Endothelial cell of umbilical vein (primary cell): ENCODE measurements at regions not wholly inside any gene's neighbourhood (a gene's known extent, or its start where the extent isn't known, plus 50 kb on each side); places are given as distances from the start of the nearest gene placed in this dataset.

Experiments
- BruUV-seq: library from RNA; stranded (reverse); fragments of 400-500 nt; replicated peaks from 2 replicates; lab custom pipeline; 2021; lab: Mats Ljungman, UMichigan
- CTCF ChIA-PET: fragments of 300-600, 350-600 bp; sonication (Branson Sonifier 250); formaldehyde crosslinking; loops from one replicate; lab custom pipeline; 2021; ENCODE audit warnings: antibody characterized with exemption, inconsistent platforms; lab: Charles Lee
- POLR2A ChIA-PET: fragments of 300-600, 350-600 bp; sonication (Branson Sonifier 250); formaldehyde crosslinking; loops from one replicate; lab custom pipeline; 2021; ENCODE audit warnings: antibody characterized with exemption, inconsistent platforms; lab: Charles Lee
- DNase-seq: peaks from one replicate; pipeline ENCODE4 v3.0.0-alpha.2; 2011; ENCODE audit warnings: low read depth, low spot score
- FAIRE-seq: peaks from 2 replicates; lab custom pipeline; 2011; peaks lifted over from hg19 to GRCh38; lab: Jason Lieb, UNC
- H2AFZ ChIP-seq: 2 replicates; pipeline ENCODE4 v1.6.0; 2012; ENCODE audit warnings: low read depth, low read length, control low read depth, inconsistent platforms
- H3K27ac ChIP-seq: 2 replicates; pipeline ENCODE4 v1.5.1; 2011; ENCODE audit warnings: low read depth, mild to moderate bottlenecking, control low read depth, low read length, moderate library complexity; ENCODE audit not compliant: insufficient read depth
- H3K27me3 ChIP-seq, 2 experiments: 2 replicates each; pipeline versions ENCODE4 v1.6.0 to v1.6.1; 2011; ENCODE audit warnings: low read length in 2 of 2, mixed read lengths in 1 of 2; ENCODE audit not compliant: control insufficient read depth in 2 of 2, insufficient read depth in 2 of 2
- H3K36me3 ChIP-seq, 2 experiments: 2 replicates in 1 of 2; 3 replicates in 1 of 2; pipeline ENCODE4 v1.5.1; 2011; ENCODE audit warnings: low read length in 2 of 2, mild to moderate bottlenecking in 1 of 2, moderate library complexity in 1 of 2; ENCODE audit not compliant: control insufficient read depth in 2 of 2, insufficient read depth in 2 of 2; ENCODE audit errors: extremely low read depth in 1 of 2
- H3K4me1 ChIP-seq: 3 replicates; pipeline ENCODE4 v1.5.1; 2011; ENCODE audit warnings: mild to moderate bottlenecking, low read length; ENCODE audit not compliant: control insufficient read depth, insufficient read depth; ENCODE audit errors: extremely low read depth
- H3K4me2 ChIP-seq: 2 replicates; pipeline ENCODE4 v1.6.1; 2011; ENCODE audit warnings: low read length, control low read depth, mixed read lengths; ENCODE audit not compliant: insufficient read depth
- H3K4me3 ChIP-seq, 3 experiments: fragments of 200-600 bp in 1 of 3; sonication (generic), shearing (Covaris generic) in 1 of 3; replicated peaks in 1 of 3; 2 replicates each; pipeline ENCODE4 v1.5.1; 2011 to 2016; ENCODE audit warnings: control low read depth in 3 of 3, low read length in 3 of 3, mild to moderate bottlenecking in 2 of 3, inconsistent platforms in 1 of 3, low read depth in 1 of 3, moderate library complexity in 1 of 3; ENCODE audit not compliant: insufficient read depth in 1 of 3
- H3K79me2 ChIP-seq: 2 replicates; pipeline ENCODE4 v1.6.0; 2012; ENCODE audit warnings: low read length, inconsistent platforms; ENCODE audit not compliant: control insufficient read depth, insufficient read depth
- H3K9ac ChIP-seq: replicated peaks from 2 replicates; pipeline ENCODE3; 2011; ENCODE audit warnings: low read length, control low read depth; ENCODE audit not compliant: insufficient read depth; ENCODE audit errors: extremely low read depth
- H3K9me1 ChIP-seq: replicated peaks from 3 replicates; pipeline ENCODE4 v1.6.0; 2011; ENCODE audit warnings: mild to moderate bottlenecking, low read length; ENCODE audit not compliant: control insufficient read depth, insufficient read depth; ENCODE audit errors: extremely low read depth
- H3K9me3 ChIP-seq: replicated peaks from 2 replicates; pipeline ENCODE4 v1.5.1; 2012; ENCODE audit warnings: low read length, inconsistent platforms; ENCODE audit not compliant: control insufficient read depth, insufficient read depth
- H4K20me1 ChIP-seq: replicated peaks from 2 replicates; pipeline ENCODE3; 2011; ENCODE audit warnings: mild to moderate bottlenecking, low read length; ENCODE audit not compliant: control insufficient read depth, insufficient read depth; ENCODE audit errors: extremely low read depth
- CTCF ChIP-seq, 2 donors: IDR thresholded peaks; 1 replicate in 1 of 2; 2 replicates in 1 of 2; pipeline ENCODE4 v1.5.1; 2011; ENCODE audit warnings: low read length in 2 of 2, mild to moderate bottlenecking in 2 of 2, moderate library complexity in 2 of 2, control low read depth in 1 of 2, inconsistent platforms in 1 of 2, low read depth in 1 of 2; ENCODE audit not compliant: insufficient read depth in 1 of 2; ENCODE audit errors: extremely low read depth in 1 of 2
- EZH2 ChIP-seq: IDR thresholded peaks from 2 replicates; pipeline ENCODE4 v1.6.1; 2012; ENCODE audit warnings: borderline replicate concordance, low read depth, mild to moderate bottlenecking, moderate library complexity, low read length, inconsistent platforms; ENCODE audit not compliant: severe bottlenecking
- FOS ChIP-seq: IDR thresholded peaks from 2 replicates; pipeline ENCODE4 v1.6.1; 2011; ENCODE audit warnings: mild to moderate bottlenecking, low read length, moderate library complexity, borderline replicate concordance; ENCODE audit not compliant: insufficient read depth
- GATA2 ChIP-seq: IDR thresholded peaks from 2 replicates; pipeline ENCODE4 v1.7.0; 2011; ENCODE audit warnings: low read depth, mild to moderate bottlenecking, moderate library complexity, mixed read lengths, low read length; ENCODE audit not compliant: insufficient read length, insufficient read depth
- JUN ChIP-seq: IDR thresholded peaks from 2 replicates; pipeline ENCODE4 v1.6.1; 2011; ENCODE audit warnings: borderline replicate concordance, low read depth; ENCODE audit not compliant: insufficient read length, insufficient read depth
- MYC ChIP-seq: IDR thresholded peaks from one replicate; pipeline ENCODE4 v1.6.1; 2011; ENCODE audit warnings: mild to moderate bottlenecking, low read depth, low read length
- POLR2A ChIP-seq: IDR thresholded peaks from 2 replicates; pipeline ENCODE4 v1.6.1; 2012; ENCODE audit warnings: low read depth, mild to moderate bottlenecking, control low read depth, low read length
- POLR2AphosphoS5 ChIP-seq: IDR thresholded peaks from 2 replicates; pipeline ENCODE4 v1.6.1; 2012; ENCODE audit warnings: low read depth, mild to moderate bottlenecking, control low read depth, low read length, moderate library complexity; ENCODE audit not compliant: insufficient read depth
- dilution Hi-C: fragments of 300-500 bp; cut with MboI; formaldehyde crosslinking; loops from one replicate; pipeline ENCODE4 v1.15.0; 2019; ENCODE audit warnings: low sequenced_read_pairs; ENCODE audit not compliant: extremely low pct_ligation_motif_present
- intact Hi-C: fragments of 100-400 bp; cut with micrococcal nuclease; formaldehyde crosslinking; loops from one replicate; pipeline ENCODE4 v1.10.0; 2022
- TF ChIP-seq, protein P1 (sequence below): IDR thresholded peaks from 2 replicates; pipeline ENCODE4 v1.6.1; 2011; ENCODE audit not compliant: insufficient read depth, insufficient read length

DNA sequence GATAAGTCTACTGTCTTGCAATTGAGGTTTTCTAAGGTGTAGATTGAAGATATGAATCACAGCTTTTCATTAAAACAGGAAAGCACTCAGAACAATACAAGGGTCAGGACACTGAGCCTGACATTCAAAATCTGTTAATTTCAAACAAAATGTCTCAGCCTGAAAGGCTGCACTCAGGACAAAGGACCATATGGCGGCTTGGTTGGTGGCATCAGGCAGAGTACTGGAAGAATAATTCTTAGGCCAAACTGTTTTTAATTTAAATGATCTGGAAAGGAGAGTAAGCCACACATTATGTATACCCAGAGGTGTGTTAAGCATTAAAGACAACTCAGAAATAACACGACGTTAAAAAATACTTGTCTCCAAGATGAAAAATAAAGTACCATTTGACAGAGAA lies 85.9 kb downstream of the SKA1 start:
- Histone ChIP-seq H3K4me3 (no peak overlapping the region), H3K36me3 (no peaks in the 10 kb centered on the region), H3K4me2 (no peak overlapping the region), H3K79me2 (no peaks in the 10 kb centered on the region), H4K20me1 (no peaks in the 10 kb centered on the region), H3K9me1 (no peaks in the 10 kb centered on the region), H3K27ac (no peak overlapping the region), H3K9me3 (no peaks in the 10 kb centered on the region), H2AFZ (no peak overlapping the region), H3K4me1 (no peaks in the 10 kb centered on the region), H3K27me3 (no peaks in the 10 kb centered on the region), H3K9ac (no peak overlapping the region)
- intact Hi-C loops: no loop called here
- ChIA-PET CTCF (no interaction called here), POLR2A (no interaction called here)
- dilution Hi-C loops: no loop called here
- FAIRE-seq (no peak), DNase-seq (no peak)
- no TSS peak for BruUV-seq
- TF ChIP-seq POLR2A (no peak), POLR2AphosphoS5 (no peak), EZH2 (no peak), MYC (no peak), GATA2 (no peak), CTCF (IDR thresholded peaks at IDR 0.05; ENCODE audit: extremely low read depth in 1 of 2, insufficient read depth in 1 of 2, low read depth in 1 of 2, low read length in 2 of 2) (no peak), FOS (no peak), JUN (no peak)
- TF ChIP-seq, protein P1, sequence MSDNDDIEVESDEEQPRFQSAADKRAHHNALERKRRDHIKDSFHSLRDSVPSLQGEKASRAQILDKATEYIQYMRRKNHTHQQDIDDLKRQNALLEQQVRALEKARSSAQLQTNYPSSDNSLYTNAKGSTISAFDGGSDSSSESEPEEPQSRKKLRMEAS: no peak
